Body of pancreas (tissue), 4 donors: ENCODE measurements at regions not wholly inside any gene's neighbourhood (a gene's known extent, or its start where the extent isn't known, plus 50 kb on each side); places are given as distances from the start of the nearest gene placed in this dataset.

Source experiments
- CTCF ChIP-seq, 7 experiments: fragments of 450-650 bp in 4 of 7; fragments of 200-600 bp in 3 of 7; sonication (generic) in 3 of 7; IDR thresholded peaks; one replicate each; pipeline ENCODE4 v1.5.1; 2016 to 2019; ENCODE audit warnings: antibody characterized with exemption in 7 of 7
- POLR2A ChIP-seq, 3 donors: fragments of 450-650 bp; IDR thresholded peaks; one replicate each; pipeline ENCODE4 v1.6.1; 2016; ENCODE audit warnings: antibody characterized with exemption in 3 of 3, mild to moderate bottlenecking in 2 of 3

- TF ChIP-seq CTCF (IDR thresholded peaks at IDR 0.05), result no peak
- no peak for TF ChIP-seq POLR2A (IDR thresholded peaks at IDR 0.05)
These were observed 69.5 kb downstream of the CCR1 start for GRCh38 chr3:46138581-46138980.
